Duodenal mucosa (tissue), 2 donors: ENCODE measurements at regions not wholly inside any gene's neighbourhood (a gene's known extent, or its start where the extent isn't known, plus 50 kb on each side); places are given as distances from the start of the nearest gene placed in this dataset.

Experiments used
- H3K27ac ChIP-seq: one replicate; pipeline ENCODE4 v1.7.0; 2013; ENCODE audit warnings: low read depth, low read length
- H3K27me3 ChIP-seq, 2 donors: one replicate each; pipeline ENCODE4 v1.7.0; 2013; ENCODE audit warnings: low read length in 2 of 2, control low read depth in 1 of 2; ENCODE audit not compliant: insufficient read depth in 2 of 2, control insufficient read depth in 1 of 2
- H3K36me3 ChIP-seq, 2 donors: one replicate each; pipeline ENCODE4 v1.7.0; 2013; ENCODE audit warnings: low read length in 2 of 2, control low read depth in 1 of 2; ENCODE audit not compliant: insufficient read depth in 2 of 2, control insufficient read depth in 1 of 2
- H3K4me1 ChIP-seq, 2 donors: one replicate each; pipeline ENCODE4 v1.7.0; 2013; ENCODE audit warnings: low read length in 2 of 2, control low read depth in 1 of 2; ENCODE audit not compliant: insufficient read depth in 2 of 2, control insufficient read depth in 1 of 2
- H3K4me3 ChIP-seq, 2 donors: one replicate each; pipeline ENCODE4 v1.7.0; 2013; ENCODE audit warnings: low read length in 2 of 2, low read depth in 1 of 2
- H3K9ac ChIP-seq, 2 donors: one replicate each; pipeline ENCODE4 v1.7.0; 2013; ENCODE audit warnings: low read length in 2 of 2, low read depth in 1 of 2
- H3K9me3 ChIP-seq, 2 donors: one replicate each; pipeline ENCODE4 v1.7.0; 2013; ENCODE audit warnings: low read length in 2 of 2, control low read depth in 1 of 2; ENCODE audit not compliant: control insufficient read depth in 1 of 2

DNA sequence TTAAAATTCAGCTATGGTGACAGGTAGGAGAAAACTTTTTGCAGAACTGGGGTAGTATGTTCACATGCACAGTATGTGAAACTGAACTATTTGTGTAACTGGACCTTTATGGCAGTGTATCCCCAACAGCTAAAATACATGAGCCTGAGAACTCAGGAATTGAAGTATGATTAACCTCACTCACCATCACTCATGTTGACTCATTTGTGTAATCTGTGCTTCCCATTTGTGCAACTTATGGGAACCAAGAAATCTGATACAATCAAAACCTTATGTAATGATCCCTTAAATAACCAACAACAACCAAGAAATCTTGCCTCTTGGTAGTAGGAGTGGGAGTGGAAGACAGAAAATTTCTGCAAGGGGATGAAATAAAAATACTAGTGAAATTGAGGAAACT, 674.9 kb downstream of the HDGFL1 start:
- Histone ChIP-seq H3K4me1 (no peaks in the 10 kb centered on the region), H3K36me3 (no peaks in the 10 kb centered on the region), H3K9ac (no peak overlapping the region), H3K27ac (no peak overlapping the region), H3K4me3 (no peak overlapping the region), H3K27me3 (no peaks in the 10 kb centered on the region), H3K9me3 (peaks cover 2 to 7% of the 10 kb centered on the region in 2 donors)

DNA sequence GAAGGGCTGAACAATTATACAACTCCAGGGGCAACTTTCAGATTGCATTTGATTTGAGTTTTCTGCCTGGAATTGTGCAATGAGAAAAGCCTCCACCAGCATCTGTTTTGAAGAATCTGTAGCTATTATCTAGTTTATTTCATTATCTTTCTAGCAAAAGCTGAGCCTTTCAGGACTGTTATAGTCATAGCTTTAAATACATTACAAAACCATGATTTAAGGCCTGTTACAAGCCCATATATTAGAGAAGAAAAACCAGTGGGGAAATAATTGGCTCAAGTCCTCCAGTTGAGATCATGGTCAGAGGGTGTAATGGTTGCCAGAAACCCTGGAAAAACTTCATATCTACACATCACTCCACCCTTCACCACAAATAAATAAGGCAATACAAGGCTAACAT, 676.2 kb downstream of the HDGFL1 start:
- Histone ChIP-seq H3K4me3 (no peak overlapping the region), H3K9ac (no peak overlapping the region), H3K9me3 (peaks cover 2 to 7% of the 10 kb centered on the region in 2 donors), H3K36me3 (no peaks in the 10 kb centered on the region), H3K27ac (no peak overlapping the region), H3K27me3 (no peaks in the 10 kb centered on the region), H3K4me1 (no peaks in the 10 kb centered on the region)

DNA sequence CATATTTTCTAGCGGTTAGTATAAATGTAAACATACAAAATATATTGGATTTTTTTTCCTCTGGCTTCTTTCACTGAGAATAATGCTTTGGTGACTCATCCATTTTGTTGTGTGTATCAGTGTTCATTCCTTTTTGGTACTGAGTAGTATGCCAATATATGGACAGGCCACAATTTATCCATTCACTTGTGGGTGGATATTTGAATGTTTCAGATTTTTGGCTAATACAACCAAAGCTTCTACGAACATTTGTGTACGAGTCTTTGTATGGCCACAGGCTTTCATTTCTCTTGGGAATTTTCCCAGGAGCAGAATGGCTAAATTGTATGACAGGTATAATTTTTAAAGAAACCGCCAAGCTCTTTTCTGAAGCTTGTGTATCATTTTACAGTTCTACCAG, 677.5 kb downstream of the HDGFL1 start:
- Histone ChIP-seq H3K27ac (no peak overlapping the region), H3K9me3 (peaks cover 2 to 7% of the 10 kb centered on the region in 2 donors), H3K4me1 (no peaks in the 10 kb centered on the region), H3K9ac (no peak overlapping the region), H3K4me3 (no peak overlapping the region), H3K36me3 (no peaks in the 10 kb centered on the region), H3K27me3 (no peaks in the 10 kb centered on the region)

DNA sequence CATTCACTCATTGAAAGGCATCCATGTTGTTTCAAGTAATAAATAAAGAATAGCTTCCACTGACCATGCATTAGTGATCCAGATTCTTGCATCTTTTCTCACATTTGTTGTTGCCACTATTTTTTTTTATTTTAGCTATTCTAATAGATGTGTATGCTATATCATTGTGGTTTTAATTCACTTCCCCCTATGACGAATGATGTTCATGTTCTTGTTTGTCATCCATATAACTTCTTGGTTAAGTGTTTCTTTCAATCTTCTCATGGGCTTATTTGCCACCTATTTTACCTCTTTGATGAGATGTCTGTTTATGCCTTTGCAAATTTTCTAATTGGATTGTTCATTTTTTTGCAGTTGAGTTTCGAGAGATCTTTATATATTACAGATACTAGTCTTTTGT, 681.2 kb downstream of the HDGFL1 start:
- no peak overlapping the region for H3K4me3 ChIP-seq
- H3K9me3 ChIP-seq = no peaks in the 10 kb centered on the region
- H3K4me1 ChIP-seq = no peaks in the 10 kb centered on the region
- H3K27ac ChIP-seq = no peak overlapping the region
- H3K36me3 ChIP-seq = no peaks in the 10 kb centered on the region
- no peaks in the 10 kb centered on the region for H3K27me3 ChIP-seq
- no peak overlapping the region for H3K9ac ChIP-seq

DNA sequence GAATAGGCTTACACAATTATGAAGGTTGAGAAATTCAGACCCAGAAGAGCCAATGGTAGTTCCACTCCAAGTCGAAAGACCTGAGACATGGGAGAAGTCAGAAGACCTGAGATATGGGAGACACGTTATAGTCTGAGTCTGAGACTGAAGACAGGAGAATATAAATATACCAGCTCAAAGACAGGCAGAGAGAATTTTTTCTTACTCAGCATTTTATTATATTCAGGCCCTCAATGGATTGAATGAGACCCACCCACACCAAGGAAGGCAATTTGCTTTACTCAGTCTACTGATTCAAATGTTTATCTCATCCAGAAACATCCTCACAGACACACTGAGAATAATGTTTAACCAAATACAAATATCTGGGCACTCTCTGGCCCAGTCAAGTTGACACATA, 693.5 kb downstream of the HDGFL1 start:
- H3K4me1 ChIP-seq = no peaks in the 10 kb centered on the region
- no peak overlapping the region for H3K9ac ChIP-seq
- H3K27ac ChIP-seq = no peak overlapping the region
- no peaks in the 10 kb centered on the region for H3K27me3 ChIP-seq
- H3K36me3 ChIP-seq = no peaks in the 10 kb centered on the region
- H3K4me3 ChIP-seq = no peak overlapping the region
- H3K9me3 ChIP-seq = peaks cover 2 to 16% of the 10 kb centered on the region in 2 donors

DNA sequence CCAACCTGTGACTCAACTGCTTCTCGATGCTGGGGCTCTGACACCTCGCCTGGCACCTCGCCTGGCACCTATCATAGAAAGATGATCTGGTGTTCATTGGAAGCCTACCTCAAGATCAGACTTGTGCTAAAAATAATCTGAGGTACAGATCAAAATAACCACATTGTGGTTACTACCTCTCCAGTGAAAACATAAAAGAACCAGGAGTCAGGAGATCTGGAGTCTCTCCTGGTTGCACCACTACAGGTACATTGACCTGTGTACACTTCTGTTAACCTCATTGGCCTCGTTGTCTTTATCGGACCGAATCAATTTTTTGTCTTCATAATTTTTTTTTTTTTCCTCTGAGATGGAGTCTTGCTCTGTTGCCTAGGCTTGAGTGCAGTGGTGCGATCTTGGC, 695.9 kb downstream of the HDGFL1 start:
- no peaks in the 10 kb centered on the region for H3K36me3 ChIP-seq
- H3K4me1 ChIP-seq = no peaks in the 10 kb centered on the region
- no peaks in the 10 kb centered on the region for H3K27me3 ChIP-seq
- H3K9ac ChIP-seq = no peak overlapping the region
- H3K9me3 ChIP-seq = peaks cover under 1 to 12% of the 10 kb centered on the region in 2 donors
- H3K27ac ChIP-seq = no peak overlapping the region
- H3K4me3 ChIP-seq = no peak overlapping the region

DNA sequence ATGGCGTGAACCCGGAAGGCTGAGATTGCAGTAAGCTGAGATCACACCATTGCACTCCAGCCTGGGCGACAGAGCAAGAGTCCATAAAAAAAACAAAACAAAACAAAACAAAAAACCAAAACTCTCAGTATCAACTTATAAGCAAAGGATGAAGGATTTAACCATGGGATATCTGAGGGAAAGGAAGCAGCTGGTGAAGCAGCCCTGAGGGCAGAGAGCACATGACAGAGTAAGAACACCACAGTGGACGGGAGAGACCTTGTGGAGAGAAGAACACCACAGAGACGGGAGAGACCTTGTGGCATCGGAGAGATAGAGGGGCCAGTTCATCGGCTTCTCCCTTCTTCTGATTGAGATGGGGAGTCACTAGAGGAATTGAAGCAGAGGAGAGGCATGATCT, 697.2 kb downstream of the HDGFL1 start:
- Histone ChIP-seq H3K4me1 (no peaks in the 10 kb centered on the region), H3K36me3 (no peaks in the 10 kb centered on the region), H3K27ac (no peak overlapping the region), H3K27me3 (no peaks in the 10 kb centered on the region), H3K9ac (no peak overlapping the region), H3K4me3 (no peak overlapping the region), H3K9me3 (peaks cover 0 to 5% of the 10 kb centered on the region in 2 donors)

DNA sequence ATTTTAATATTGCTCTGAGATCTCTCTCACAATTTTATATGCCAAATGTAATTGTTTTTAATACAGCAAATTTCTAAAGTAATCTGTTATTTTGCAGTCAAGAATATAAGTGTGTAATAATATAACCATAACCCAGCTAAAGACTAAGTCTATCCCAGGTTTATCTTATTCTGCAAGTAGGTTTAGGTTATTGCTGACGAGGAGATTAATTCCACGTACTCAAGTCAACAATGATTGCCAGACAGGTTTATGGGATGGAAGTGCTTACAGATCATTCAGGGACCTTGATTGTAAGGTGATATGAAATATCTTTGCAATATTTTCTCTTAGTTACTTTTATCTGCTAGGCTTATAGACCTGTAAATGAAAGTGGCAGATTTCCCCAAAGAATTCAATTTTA, 698.3 kb downstream of the HDGFL1 start:
- Histone ChIP-seq H3K9ac (no peak overlapping the region), H3K4me3 (no peak overlapping the region), H3K27ac (no peak overlapping the region), H3K4me1 (no peaks in the 10 kb centered on the region), H3K36me3 (no peaks in the 10 kb centered on the region), H3K9me3 (peaks cover 0 to 5% of the 10 kb centered on the region in 2 donors), H3K27me3 (no peaks in the 10 kb centered on the region)

DNA sequence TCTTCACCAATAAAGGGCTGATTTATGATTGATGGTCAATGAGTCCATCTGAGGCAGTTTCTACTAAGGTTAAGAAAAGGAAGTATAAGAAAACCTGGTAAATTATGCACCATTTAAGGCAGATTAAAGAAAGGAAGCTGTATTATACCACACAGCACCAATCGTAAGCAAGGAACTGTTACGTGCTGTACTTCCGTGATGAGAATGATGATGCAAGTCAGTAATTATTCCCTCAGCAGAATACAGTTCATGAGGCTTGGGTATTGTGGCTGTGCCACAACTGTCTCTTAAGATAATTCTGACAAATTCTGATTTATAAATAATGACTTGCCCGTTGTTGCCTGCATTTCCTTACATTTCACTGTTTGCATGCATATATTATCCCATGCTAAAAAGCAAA, 699.0 kb downstream of the HDGFL1 start:
- H3K4me1 ChIP-seq = no peaks in the 10 kb centered on the region
- no peak overlapping the region for H3K9ac ChIP-seq
- H3K27me3 ChIP-seq = no peaks in the 10 kb centered on the region
- H3K36me3 ChIP-seq = no peaks in the 10 kb centered on the region
- no peaks in the 10 kb centered on the region for H3K9me3 ChIP-seq
- H3K4me3 ChIP-seq = no peak overlapping the region
- no peak overlapping the region for H3K27ac ChIP-seq

DNA sequence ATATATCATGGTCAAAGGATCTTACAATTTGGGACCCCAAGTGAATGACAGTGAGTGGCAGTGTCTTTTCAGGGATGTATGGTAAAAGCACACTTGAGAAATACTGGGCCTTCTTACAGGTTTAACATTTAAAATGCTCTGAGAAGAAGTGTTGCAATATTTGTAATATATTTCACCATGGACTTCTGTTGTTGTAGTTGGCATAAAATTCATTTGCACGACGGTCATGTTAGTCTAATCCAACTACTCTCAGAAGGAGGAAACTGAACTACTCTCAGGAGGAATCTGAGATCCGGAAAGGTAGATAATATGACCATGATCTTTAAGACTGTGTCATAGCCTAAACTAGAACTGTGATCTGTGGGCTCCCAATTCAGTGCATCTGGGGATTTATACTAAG, 700.1 kb downstream of the HDGFL1 start:
- no peak overlapping the region for H3K27ac ChIP-seq
- no peaks in the 10 kb centered on the region for H3K9me3 ChIP-seq
- no peaks in the 10 kb centered on the region for H3K36me3 ChIP-seq
- H3K4me1 ChIP-seq = no peaks in the 10 kb centered on the region
- H3K27me3 ChIP-seq = no peaks in the 10 kb centered on the region
- no peak overlapping the region for H3K4me3 ChIP-seq
- no peak overlapping the region for H3K9ac ChIP-seq

DNA sequence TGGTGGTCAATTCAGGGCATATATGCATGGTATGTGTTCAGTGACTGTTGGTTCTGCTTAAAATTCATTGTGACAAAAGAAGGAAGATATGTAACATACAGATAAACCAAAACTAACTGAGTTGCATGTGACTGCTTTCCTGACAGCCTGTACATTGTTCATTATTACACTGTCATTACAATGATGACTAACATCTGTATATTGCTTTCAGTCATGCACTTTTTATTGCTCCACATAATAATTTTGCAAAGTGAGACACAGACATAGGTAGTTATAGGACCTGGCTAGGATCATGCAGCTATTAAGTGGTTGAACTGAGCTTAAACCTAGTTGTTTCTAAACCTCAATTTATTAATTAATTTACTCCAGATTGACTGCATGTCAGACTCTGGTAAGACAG, 703.2 kb downstream of the HDGFL1 start:
- H3K27ac ChIP-seq = no peak overlapping the region
- no peaks in the 10 kb centered on the region for H3K9me3 ChIP-seq
- no peak overlapping the region for H3K9ac ChIP-seq

More for the DNA sequence above, 703.2 kb downstream of the HDGFL1 start:
- H3K36me3 ChIP-seq = no peaks in the 10 kb centered on the region
- H3K4me3 ChIP-seq = no peak overlapping the region
- no peaks in the 10 kb centered on the region for H3K27me3 ChIP-seq
- no peaks in the 10 kb centered on the region for H3K4me1 ChIP-seq
